SK-N-DZ (cell line): ENCODE measurements at regions not wholly inside any gene's neighbourhood (a gene's known extent, or its start where the extent isn't known, plus 50 kb on each side); places are given as distances from the start of the nearest gene placed in this dataset.

ENCODE experiments used
- DNase-seq: peaks from one replicate; pipeline ENCODE4 v3.0.0-alpha.2; 2015; ENCODE audit warnings: low spot score

GRCh38 chr11:70700871-70701270 is 302.5 kb downstream of the CTTN start:
- DNase-seq, result no peak

GRCh38 chr11:70702040-70702648 is 303.8 kb downstream of the CTTN start:
- no peak for DNase-seq

GRCh38 chr11:70703141-70704064 is 305.1 kb downstream of the CTTN start:
- no peak for DNase-seq

- DNase-seq, result no peak
Observed at GRCh38 chr11:70705097-70705496, 306.8 kb downstream of the CTTN start.

- DNase-seq, result no peak
Observed at GRCh38 chr11:70705930-70706329, 307.6 kb downstream of the CTTN start.

- no peak for DNase-seq
Observed at GRCh38 chr11:70707821-70708220, 309.5 kb downstream of the CTTN start.

- no peak for DNase-seq
Observed at GRCh38 chr11:70709596-70709995, 311.3 kb downstream of the CTTN start.

GRCh38 chr11:70710192-70710591 is 311.9 kb downstream of the CTTN start:
- DNase-seq, result no peak

- DNase-seq, result no peak
Observed at GRCh38 chr11:70710601-70711000, 312.3 kb downstream of the CTTN start.

- no peak for DNase-seq
Observed at GRCh38 chr11:70711095-70711910, 313.0 kb downstream of the CTTN start.

GRCh38 chr11:70711911-70712185 is 313.5 kb downstream of the CTTN start:
- DNase-seq, result no peak

GRCh38 chr11:70712471-70712870 is 314.1 kb downstream of the CTTN start:
- DNase-seq, result no peak

- DNase-seq, result no peak
Observed at GRCh38 chr11:70713086-70713835, 314.9 kb downstream of the CTTN start.

- no peak for DNase-seq
Observed at GRCh38 chr11:70713988-70714665, 315.8 kb downstream of the CTTN start.

- no peak for DNase-seq
Observed at GRCh38 chr11:70715166-70715951, 317.0 kb downstream of the CTTN start.

GRCh38 chr11:70716216-70716615 is 317.9 kb downstream of the CTTN start:
- no peak for DNase-seq

- no peak for DNase-seq
Observed at GRCh38 chr11:70716986-70717775, 318.9 kb downstream of the CTTN start.

- no peak for DNase-seq
Observed at GRCh38 chr11:70717936-70718595, 319.7 kb downstream of the CTTN start.

- no peak for DNase-seq
Observed at GRCh38 chr11:70719516-70719915, 321.2 kb downstream of the CTTN start.
